Heart right ventricle (tissue), 16 donors: ENCODE measurements at regions not wholly inside any gene's neighbourhood (a gene's known extent, or its start where the extent isn't known, plus 50 kb on each side); places are given as distances from the start of the nearest gene placed in this dataset.

Experiments used
- ATAC-seq, 8 donors: fragments of 200-7000 bp; cut with Tn5 transposase; one replicate each; pipeline ENCODE4 v1.9.1; 2020; ENCODE audit warnings: mild to moderate bottlenecking in 8 of 8, moderate library complexity in 8 of 8, moderate number of reproducible peaks in 1 of 8
- DNase-seq, 2 donors: peaks; one replicate each; pipeline ENCODE4 v3.0.0-alpha.2; 2020
- H3K27ac ChIP-seq, 10 donors: fragments of 200-600 bp; sonication (generic) in 2 of 10; one replicate each; pipeline versions ENCODE4 v1.5.0 to v1.8.0; 2020 to 2022; ENCODE audit warnings: mild to moderate bottlenecking in 3 of 10
- H3K27me3 ChIP-seq, 7 donors: fragments of 200-600 bp; one replicate each; pipeline ENCODE4 v1.8.0; 2021 to 2022; ENCODE audit warnings: mild to moderate bottlenecking in 2 of 7
- H3K36me3 ChIP-seq, 9 donors: fragments of 200-600 bp; sonication (generic) in 1 of 9; one replicate each; pipeline versions ENCODE4 v1.5.0 to v1.8.0; 2020 to 2022; ENCODE audit warnings: mild to moderate bottlenecking in 2 of 9
- H3K4me1 ChIP-seq, 9 donors: fragments of 200-600 bp; sonication (generic) in 1 of 9; one replicate each; pipeline versions ENCODE4 v1.5.0 to v1.8.0; 2020 to 2022; ENCODE audit warnings: mild to moderate bottlenecking in 4 of 9
- H3K4me3 ChIP-seq, 10 donors: fragments of 200-600 bp; sonication (generic) in 2 of 10; one replicate each; pipeline versions ENCODE4 v1.5.0 to v1.8.0; 2020 to 2022; ENCODE audit warnings: mild to moderate bottlenecking in 7 of 10, moderate library complexity in 2 of 10
- H3K9me3 ChIP-seq, 11 donors: fragments of 200-600 bp in 10 of 11; sonication (generic) in 2 of 11; one replicate each; pipeline versions ENCODE4 v1.5.0 to v1.8.0; 2013 to 2022; ENCODE audit warnings: mild to moderate bottlenecking in 2 of 11, control low read depth in 1 of 11, moderate library complexity in 1 of 11
- WGBS, 2 donors: extraction: QIAGEN DNeasy Blood & Tissue Kit; methylation state at CpG; one replicate each; pipeline ENCODE4 v1.1.7; 2013; ENCODE audit warnings: inconsistent platforms in 1 of 2; 5-methylcytosine and 5-hydroxymethylcytosine counted together
- intact Hi-C, 10 donors: fragments of 100-400 bp; cut with DNase I; formaldehyde crosslinking; loops; one replicate each; pipeline versions ENCODE4 v1.11.1 to v1.14.2; 2022
- TF ChIP-seq, protein P1 (sequence below), 9 donors: fragments of 200-600 bp; sonication (generic) in 2 of 9; IDR thresholded peaks; one replicate each; pipeline versions ENCODE4 v1.5.0 to v1.8.0; 2021 to 2022; ENCODE audit warnings: antibody characterized with exemption in 9 of 9, mild to moderate bottlenecking in 5 of 9, moderate library complexity in 1 of 9
- donor health status: Arrhythmogenic right ventricular cardiomyopathy.
- donor health status: ischemic (EF 13 %, LVEDD 7.1; RV severe dilation, severe dysfunction).
- donor health status: healthy with polysubstance abuse.
- donor health status: DM: no; HTN: yes; CAD: no.
- donor health status: DM: no; HTN: no; CAD: no.
- donor health status: ischemic (EF 25% LVEDD 6.9; RV normal size, moderate dysfunction).
- donor health status: ischemic (EF 25% LVEDD 5.7; RV mildly dilated, moderate dysfunction).
- donor health status: healthy.
- donor health status: DM: yes; HTN: yes; CAD: no.
- donor health status: Ischemic cardiomyopathy.
- donor health status: ischemic (EF 35%, LVEDD 5.7; RV mildly dilated, moderate dysfunction).
- donor health status: nonischemic (EF 11% LVEDD 7.7; RV severe dilation, severe dysfunction).
- donor health status: DM: yes; HTN: yes; CAD: no.
- donor health status: PGD.
- donor health status: ischemic (EF 29% LVEDD 5.4; RV normal size, mild dysfunction).
- donor health status: nonischemic (EF 23%, LVEDD 6.1; RV moderate dilation, normal function).

DNA sequence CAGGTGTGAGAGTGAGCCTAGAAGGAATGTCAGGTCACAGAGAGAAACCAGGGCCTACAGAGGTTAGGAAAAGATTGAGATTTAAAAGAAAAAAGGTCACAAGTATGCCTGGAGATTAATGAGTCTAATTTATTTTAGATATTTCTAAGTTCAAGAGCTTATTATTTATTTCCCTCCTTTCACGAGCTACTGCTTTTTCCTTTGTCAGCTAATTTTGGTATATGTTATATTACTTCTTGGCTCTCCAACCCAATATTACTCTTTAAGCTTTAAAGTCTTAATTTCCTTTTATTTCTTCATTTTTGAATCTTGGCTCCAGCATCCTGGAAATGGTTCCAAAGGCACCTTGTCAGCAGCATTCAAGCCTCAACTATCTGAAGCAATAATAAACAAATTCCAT, 109.5 kb upstream of the MIS18BP1 start:
- Histone ChIP-seq H3K36me3 (no peaks in the 10 kb centered on the region), H3K27me3 (no peaks in the 10 kb centered on the region), H3K4me1 (no peaks in the 10 kb centered on the region), H3K9me3 (no peaks in the 10 kb centered on the region), H3K27ac (no peak overlapping the region), H3K4me3 (no peak overlapping the region)
- DNase-seq: no peak
- TF ChIP-seq, protein P1, sequence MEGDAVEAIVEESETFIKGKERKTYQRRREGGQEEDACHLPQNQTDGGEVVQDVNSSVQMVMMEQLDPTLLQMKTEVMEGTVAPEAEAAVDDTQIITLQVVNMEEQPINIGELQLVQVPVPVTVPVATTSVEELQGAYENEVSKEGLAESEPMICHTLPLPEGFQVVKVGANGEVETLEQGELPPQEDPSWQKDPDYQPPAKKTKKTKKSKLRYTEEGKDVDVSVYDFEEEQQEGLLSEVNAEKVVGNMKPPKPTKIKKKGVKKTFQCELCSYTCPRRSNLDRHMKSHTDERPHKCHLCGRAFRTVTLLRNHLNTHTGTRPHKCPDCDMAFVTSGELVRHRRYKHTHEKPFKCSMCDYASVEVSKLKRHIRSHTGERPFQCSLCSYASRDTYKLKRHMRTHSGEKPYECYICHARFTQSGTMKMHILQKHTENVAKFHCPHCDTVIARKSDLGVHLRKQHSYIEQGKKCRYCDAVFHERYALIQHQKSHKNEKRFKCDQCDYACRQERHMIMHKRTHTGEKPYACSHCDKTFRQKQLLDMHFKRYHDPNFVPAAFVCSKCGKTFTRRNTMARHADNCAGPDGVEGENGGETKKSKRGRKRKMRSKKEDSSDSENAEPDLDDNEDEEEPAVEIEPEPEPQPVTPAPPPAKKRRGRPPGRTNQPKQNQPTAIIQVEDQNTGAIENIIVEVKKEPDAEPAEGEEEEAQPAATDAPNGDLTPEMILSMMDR (IDR thresholded peaks at IDR 0.05): no peak
- intact Hi-C loops: no loop called here
- ATAC-seq: no peak
- whole genome bisulfite sequencing, 2 donors: 60 to 68% methylated on average over 1 of the region's 1 CpG

DNA sequence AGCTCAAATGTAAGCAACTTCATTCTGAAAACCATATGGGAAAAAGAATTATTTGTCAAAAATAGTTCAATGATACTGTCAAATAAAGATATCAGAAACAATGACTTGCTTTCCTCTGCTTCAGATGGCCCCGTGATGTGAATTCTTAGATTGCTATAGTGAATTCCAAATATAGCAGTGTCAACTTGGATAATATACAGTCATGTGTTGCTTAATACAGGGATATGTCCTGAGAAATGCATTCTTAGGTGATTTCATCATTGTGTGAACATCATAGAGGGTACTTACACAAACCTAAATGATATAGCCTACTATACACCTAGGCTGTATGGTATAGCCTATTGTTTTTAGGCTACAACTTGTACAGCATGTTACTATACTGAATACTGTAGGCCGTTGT, 108.7 kb upstream of the MIS18BP1 start:
- H3K27ac ChIP-seq: no peak overlapping the region
- ATAC-seq: no peak
- DNase-seq: no peak
- intact Hi-C loops: no loop called here
- H3K4me1 ChIP-seq: no peaks in the 10 kb centered on the region
- H3K9me3 ChIP-seq: no peaks in the 10 kb centered on the region
- H3K27me3 ChIP-seq: no peaks in the 10 kb centered on the region
- H3K36me3 ChIP-seq: no peaks in the 10 kb centered on the region
- 57 to 60% methylated on average over 2 of the region's 2 CpGs for WGBS, 2 donors
- TF ChIP-seq, protein P1 (IDR thresholded peaks at IDR 0.05): no peak
- no peak overlapping the region for H3K4me3 ChIP-seq

DNA sequence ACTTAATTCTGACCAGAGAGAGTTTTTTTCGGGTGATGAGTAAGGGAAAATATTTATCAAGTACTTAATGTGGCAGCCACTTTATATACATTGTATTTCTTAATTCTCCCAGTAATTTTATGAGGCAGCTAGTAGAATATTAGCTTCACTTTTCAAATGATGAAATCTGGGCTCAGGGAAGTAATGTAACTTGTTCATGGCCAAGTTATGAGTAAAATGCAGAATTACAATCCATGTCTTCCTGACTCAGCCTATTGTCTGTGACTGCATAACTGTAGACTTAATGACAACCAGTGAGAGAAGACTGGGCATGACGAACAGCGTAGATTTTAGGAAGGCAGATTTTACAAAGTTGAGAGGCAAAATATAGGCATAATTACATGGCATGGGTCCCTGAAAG, 106.7 kb upstream of the MIS18BP1 start:
- Histone ChIP-seq H3K27ac (no peak overlapping the region), H3K36me3 (no peaks in the 10 kb centered on the region), H3K4me1 (no peaks in the 10 kb centered on the region), H3K27me3 (no peaks in the 10 kb centered on the region), H3K4me3 (no peak overlapping the region), H3K9me3 (no peaks in the 10 kb centered on the region)
- no peak for DNase-seq
- 79 to 82% methylated on average over 3 of the region's 3 CpGs for WGBS, 2 donors
- ATAC-seq: no peak
- intact Hi-C loops: no loop called here
- TF ChIP-seq, protein P1 (IDR thresholded peaks at IDR 0.05): no peak

DNA sequence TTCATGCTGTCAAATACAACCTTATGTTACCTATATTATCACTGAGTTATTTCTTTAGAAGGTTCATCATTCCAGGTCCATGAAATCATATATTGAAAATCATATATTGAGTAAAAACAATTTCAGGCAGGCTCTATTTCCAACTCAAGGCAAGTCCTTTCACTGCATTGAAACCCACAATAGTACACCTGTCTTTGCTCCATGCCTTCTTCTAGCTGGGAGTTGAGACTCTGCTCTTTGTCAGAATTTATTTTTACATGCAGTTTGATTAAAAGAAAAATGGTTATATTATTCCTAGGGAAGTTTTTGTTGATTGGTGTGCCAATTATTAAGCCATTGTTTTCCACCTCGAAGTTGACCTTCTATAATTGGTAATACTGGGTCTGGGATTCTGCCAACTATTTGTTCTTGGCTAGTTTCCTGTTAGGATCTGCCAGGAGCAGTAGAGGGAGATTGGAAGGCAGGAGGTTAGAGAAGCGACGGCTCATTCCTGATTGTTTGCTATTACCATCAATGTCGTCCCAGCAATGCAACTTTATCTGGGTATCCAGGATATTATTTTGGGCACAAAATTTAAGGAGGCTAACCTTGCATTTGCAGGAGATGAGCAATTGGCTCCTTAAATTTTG, 79.5 kb upstream of the MIS18BP1 start:
- H3K27me3 ChIP-seq: no peaks in the 10 kb centered on the region
- TF ChIP-seq, protein P1 (IDR thresholded peaks at IDR 0.05): no peak
- H3K4me1 ChIP-seq: peaks cover 0 to 15% (median 6%) of the 10 kb centered on the region in 9 donors
- DNase-seq: peak in 1 of 2 donors; percentile 27
- H3K27ac ChIP-seq: peak overlapping the region in 1 of 10 donors; percentile 45
- peaks cover 0 to 35% (median 7%) of the 10 kb centered on the region in 11 donors for H3K9me3 ChIP-seq
- H3K4me3 ChIP-seq: no peak overlapping the region
- ATAC-seq: peak in 7 of 8 donors; percentile 52 to 88 (median 81)
- H3K36me3 ChIP-seq: no peaks in the 10 kb centered on the region
- intact Hi-C loops: no loop called here
- WGBS, 2 donors: 18 to 27% methylated on average over 4 of the region's 4 CpGs
